Upper lobe of right lung (tissue), 1 donor: ENCODE measurements at regions not wholly inside any gene's neighbourhood (a gene's known extent, or its start where the extent isn't known, plus 50 kb on each side); places are given as distances from the start of the nearest gene placed in this dataset.

Experiments
- ATAC-seq: fragments of 200-7000 bp; cut with Tn5 transposase; one replicate; pipeline ENCODE4 v1.9.1; 2020; ENCODE audit warnings: mild to moderate bottlenecking, moderate library complexity
- DNase-seq: peaks from one replicate; pipeline ENCODE4 v3.0.0-alpha.2; 2020
- H3K27ac ChIP-seq: fragments of 200-600 bp; one replicate; pipeline ENCODE4 v1.8.0; 2022
- H3K27me3 ChIP-seq: fragments of 200-600 bp; one replicate; pipeline ENCODE4 v1.8.0; 2022; ENCODE audit warnings: mild to moderate bottlenecking
- H3K36me3 ChIP-seq: fragments of 200-600 bp; one replicate; pipeline ENCODE4 v1.8.0; 2022
- H3K4me1 ChIP-seq: fragments of 200-600 bp; one replicate; pipeline ENCODE4 v1.8.0; 2022
- H3K4me3 ChIP-seq: fragments of 200-600 bp; one replicate; pipeline ENCODE4 v1.8.0; 2022; ENCODE audit warnings: mild to moderate bottlenecking
- H3K9me3 ChIP-seq: fragments of 200-600 bp; one replicate; pipeline ENCODE4 v1.8.0; 2022
- intact Hi-C: fragments of 100-400 bp; cut with DNase I; formaldehyde crosslinking; loops from one replicate; pipeline ENCODE4 v1.11.0; 2022
- TF ChIP-seq, protein P1 (sequence below): fragments of 200-600 bp; IDR thresholded peaks from one replicate; pipeline ENCODE4 v1.8.0; 2022; ENCODE audit warnings: antibody characterized with exemption
- donor health status: DM: no; HTN: yes; CAD: no; lungs with severe emphysema.

DNA sequence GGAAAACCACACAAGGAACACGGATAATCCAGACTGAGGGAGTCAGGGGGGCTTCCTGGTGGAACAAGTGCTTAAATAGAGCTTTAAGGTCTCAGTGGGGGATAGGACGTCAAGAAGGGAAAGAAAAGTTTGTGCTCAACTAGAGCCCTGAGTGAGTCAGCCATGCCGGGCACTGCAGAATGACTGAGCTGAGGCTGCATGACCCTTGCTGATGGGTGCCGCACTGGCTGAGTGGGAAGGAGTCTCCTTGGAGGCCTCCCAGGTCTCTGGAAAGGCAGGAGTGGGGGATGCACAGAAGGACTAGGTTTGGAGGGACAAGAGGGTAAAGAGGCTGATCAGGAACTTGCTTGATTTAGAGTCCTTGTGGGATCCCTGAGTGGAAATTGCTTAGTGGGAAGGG is 150.3 kb downstream of the RPLP1 start:
- Histone ChIP-seq H3K27ac (no peak overlapping the region), H3K4me1 (peaks cover 6% of the 10 kb centered on the region), H3K9me3 (no peaks in the 10 kb centered on the region), H3K36me3 (no peaks in the 10 kb centered on the region), H3K27me3 (no peaks in the 10 kb centered on the region), H3K4me3 (no peak overlapping the region)
- DNase-seq (no peak), ATAC-seq (no peak)
- intact Hi-C loops: no loop called here
- TF ChIP-seq, protein P1, sequence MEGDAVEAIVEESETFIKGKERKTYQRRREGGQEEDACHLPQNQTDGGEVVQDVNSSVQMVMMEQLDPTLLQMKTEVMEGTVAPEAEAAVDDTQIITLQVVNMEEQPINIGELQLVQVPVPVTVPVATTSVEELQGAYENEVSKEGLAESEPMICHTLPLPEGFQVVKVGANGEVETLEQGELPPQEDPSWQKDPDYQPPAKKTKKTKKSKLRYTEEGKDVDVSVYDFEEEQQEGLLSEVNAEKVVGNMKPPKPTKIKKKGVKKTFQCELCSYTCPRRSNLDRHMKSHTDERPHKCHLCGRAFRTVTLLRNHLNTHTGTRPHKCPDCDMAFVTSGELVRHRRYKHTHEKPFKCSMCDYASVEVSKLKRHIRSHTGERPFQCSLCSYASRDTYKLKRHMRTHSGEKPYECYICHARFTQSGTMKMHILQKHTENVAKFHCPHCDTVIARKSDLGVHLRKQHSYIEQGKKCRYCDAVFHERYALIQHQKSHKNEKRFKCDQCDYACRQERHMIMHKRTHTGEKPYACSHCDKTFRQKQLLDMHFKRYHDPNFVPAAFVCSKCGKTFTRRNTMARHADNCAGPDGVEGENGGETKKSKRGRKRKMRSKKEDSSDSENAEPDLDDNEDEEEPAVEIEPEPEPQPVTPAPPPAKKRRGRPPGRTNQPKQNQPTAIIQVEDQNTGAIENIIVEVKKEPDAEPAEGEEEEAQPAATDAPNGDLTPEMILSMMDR: no peak

DNA sequence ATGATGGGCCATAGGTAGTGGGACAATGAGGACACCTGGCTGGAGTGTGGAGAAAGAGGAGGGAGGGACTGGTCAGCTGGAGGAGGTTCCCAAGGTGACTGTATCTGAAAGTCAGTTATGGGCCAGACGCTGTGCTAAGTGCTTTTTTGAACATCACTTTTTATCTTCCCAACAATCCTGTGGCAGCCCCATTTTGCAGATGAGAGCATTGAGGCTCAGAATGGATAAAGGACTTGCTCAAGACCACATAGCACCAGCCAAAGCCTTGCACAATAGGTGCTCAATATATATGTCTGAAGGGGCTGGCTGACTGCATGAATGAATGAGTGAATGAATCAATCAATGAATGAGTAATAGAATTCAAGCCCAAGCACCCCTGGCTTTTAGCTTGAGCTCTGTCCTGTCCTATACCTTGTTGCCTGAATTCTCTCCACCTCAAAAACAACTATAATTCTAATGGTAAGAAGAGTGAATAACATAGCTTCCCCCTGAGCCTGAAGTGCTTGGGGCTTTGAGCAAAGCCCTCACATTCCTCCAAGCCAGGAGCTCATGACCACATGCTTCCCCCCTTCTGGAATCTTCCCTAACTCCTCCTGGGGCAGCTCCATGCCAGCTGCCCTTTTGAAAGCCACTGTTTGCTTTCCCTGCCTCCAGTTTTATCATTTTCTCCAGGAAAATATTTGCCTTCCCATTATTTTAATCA is 150.9 kb downstream of the RPLP1 start:
- intact Hi-C loops: no loop called here
- no peak overlapping the region for H3K4me3 ChIP-seq
- H3K27me3 ChIP-seq: no peaks in the 10 kb centered on the region
- H3K4me1 ChIP-seq: peaks cover 6% of the 10 kb centered on the region
- TF ChIP-seq, protein P1: no peak
- H3K9me3 ChIP-seq: no peaks in the 10 kb centered on the region
- no peak for DNase-seq
- H3K27ac ChIP-seq: no peak overlapping the region
- no peak for ATAC-seq
- no peaks in the 10 kb centered on the region for H3K36me3 ChIP-seq

DNA sequence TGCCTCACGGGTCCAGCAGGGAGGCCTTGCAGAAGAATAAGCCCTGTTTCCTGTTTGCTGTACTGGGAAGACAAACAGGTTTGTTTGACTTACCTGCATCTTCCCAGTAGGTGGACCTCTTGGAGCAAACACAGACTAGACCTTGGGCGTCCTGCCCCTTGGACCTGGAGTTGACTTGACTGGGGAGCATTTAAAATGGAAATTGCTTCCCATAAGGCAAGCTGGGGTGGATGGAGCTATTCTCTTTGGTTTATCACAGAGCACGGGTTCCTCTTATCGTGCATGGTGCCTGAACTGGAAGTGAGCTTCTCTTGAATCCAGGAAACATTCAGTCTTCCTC is 151.4 kb downstream of the RPLP1 start:
- TF ChIP-seq, protein P1: no peak
- DNase-seq (no peak), ATAC-seq (peak; percentile 49)
- Histone ChIP-seq H3K4me1 (peaks cover 6% of the 10 kb centered on the region), H3K36me3 (no peaks in the 10 kb centered on the region), H3K27ac (no peak overlapping the region), H3K4me3 (no peak overlapping the region), H3K9me3 (no peaks in the 10 kb centered on the region), H3K27me3 (no peaks in the 10 kb centered on the region)
- intact Hi-C loops: no loop called here

DNA sequence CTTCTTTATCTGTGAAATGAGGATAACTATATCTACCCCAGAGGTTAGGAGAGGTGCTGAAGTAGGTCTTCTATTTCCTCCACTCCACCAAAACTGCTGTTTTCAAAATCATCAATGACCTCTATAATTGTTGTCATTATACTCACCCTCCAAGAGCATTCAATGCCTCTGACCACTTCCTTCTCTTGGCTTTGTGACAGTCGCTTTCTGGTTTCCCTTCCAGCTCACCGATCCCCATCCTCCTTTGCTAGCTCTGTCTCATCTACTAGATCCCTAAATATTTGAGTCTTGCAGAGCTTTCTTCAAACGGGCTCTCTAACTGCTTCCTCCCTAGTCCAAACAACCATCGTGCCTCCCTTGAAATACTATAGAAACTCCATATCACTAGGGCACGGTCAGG is 153.5 kb downstream of the RPLP1 start:
- no peak for ATAC-seq
- intact Hi-C loops: no loop called here
- H3K27ac ChIP-seq: no peak overlapping the region

DNA sequence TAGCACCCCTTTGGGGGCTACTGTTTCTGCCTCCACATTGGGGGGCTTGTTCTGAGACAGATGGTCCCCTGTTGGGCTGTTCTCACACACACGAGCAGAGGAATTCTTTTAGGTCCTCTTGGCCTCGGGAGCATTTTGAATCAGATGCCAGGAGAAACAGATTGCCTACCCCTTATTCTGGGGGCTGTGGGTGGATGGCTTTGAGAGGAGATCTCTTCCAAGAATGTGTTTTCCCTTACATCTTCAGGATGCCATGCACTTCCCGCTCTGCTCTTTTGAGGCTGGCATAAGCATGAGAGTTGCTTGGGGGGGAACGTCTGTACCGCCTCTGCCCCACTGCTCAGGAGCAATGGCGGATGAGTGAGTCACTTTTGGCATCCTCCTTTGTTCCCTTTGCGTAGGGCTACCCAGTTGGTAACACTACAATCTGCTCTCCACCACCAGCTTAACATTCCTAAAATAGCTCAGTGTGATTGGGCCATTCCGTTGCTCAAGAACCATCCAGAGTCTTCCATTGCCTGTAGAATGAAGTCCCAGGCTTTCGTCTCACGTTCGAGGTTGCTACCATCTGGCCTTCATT is 154.4 kb downstream of the RPLP1 start:
- Histone ChIP-seq H3K36me3 (no peaks in the 10 kb centered on the region), H3K4me3 (no peak overlapping the region), H3K27ac (no peak overlapping the region), H3K27me3 (no peaks in the 10 kb centered on the region), H3K4me1 (peaks cover 6% of the 10 kb centered on the region), H3K9me3 (no peaks in the 10 kb centered on the region)
- intact Hi-C loops: no loop called here
- peak; percentile 81 for ATAC-seq
- TF ChIP-seq, protein P1: no peak
- DNase-seq: no peak

More for the DNA sequence above, 153.5 kb downstream of the RPLP1 start:
- H3K4me1 ChIP-seq: peaks cover 6% of the 10 kb centered on the region
- TF ChIP-seq, protein P1: no peak
- no peak overlapping the region for H3K4me3 ChIP-seq
- H3K36me3 ChIP-seq: no peaks in the 10 kb centered on the region
- H3K27me3 ChIP-seq: no peaks in the 10 kb centered on the region
- no peaks in the 10 kb centered on the region for H3K9me3 ChIP-seq
- DNase-seq: no peak
